ENCODE measurements at regions not wholly inside any gene's neighbourhood (a gene's known extent, or its start where the extent isn't known, plus 50 kb on each side); places are given as distances from the start of the nearest gene placed in this dataset.

GRCh38 chr22:34454598-34454997 lies 534.3 kb upstream of the LARGE1 start:
- TF ChIP-seq POLR2A (IDR thresholded peaks at IDR 0.05; ENCODE audit: low read depth, low read length) (no peak), POLR2AphosphoS5 (IDR thresholded peaks at IDR 0.05; ENCODE audit: low read depth, low read length) (no peak)

Measured in GM12892 (cell line).